Caco-2 (cell line): ENCODE measurements at regions not wholly inside any gene's neighbourhood (a gene's known extent, or its start where the extent isn't known, plus 50 kb on each side); places are given as distances from the start of the nearest gene placed in this dataset.

ENCODE experiments used
- BruUV-seq: library from RNA; stranded (reverse); fragments of 400-500 nt; replicated peaks from 2 replicates; lab custom pipeline; 2021; lab: Mats Ljungman, UMichigan
- CTCF ChIA-PET: fragments of 300-600 bp; sonication (Branson Sonifier 250); formaldehyde crosslinking; loops from one replicate; lab custom pipeline; 2022; ENCODE audit warnings: antibody characterized with exemption; lab: Charles Lee
- POLR2A ChIA-PET: fragments of 300-600 bp; sonication (Branson Sonifier 250); formaldehyde crosslinking; loops from one replicate; lab custom pipeline; 2022; ENCODE audit warnings: antibody characterized with exemption; lab: Charles Lee
- DNase-seq, 2 experiments: peaks; one replicate each; pipeline versions ENCODE4 v3.0.0 to v3.0.0-alpha.2; 2020 to 2022
- H3K27me3 ChIP-seq: replicated peaks from 2 replicates; pipeline ENCODE4 v1.6.0; 2011; ENCODE audit warnings: low read length; ENCODE audit not compliant: control insufficient read depth, insufficient read depth
- H3K36me3 ChIP-seq: 2 replicates; pipeline ENCODE4 v1.5.1; 2011; ENCODE audit warnings: low read length; ENCODE audit not compliant: control insufficient read depth, insufficient read depth
- H3K4me1 ChIP-seq: fragments of 250-450 bp; sonication (Bioruptor Pico); 2 replicates; pipeline ENCODE4 v1.5.1; 2020; ENCODE audit warnings: mild to moderate bottlenecking
- H3K4me3 ChIP-seq: 2 replicates; pipeline ENCODE4 v1.5.1; 2011; ENCODE audit warnings: low read depth, mild to moderate bottlenecking, control low read depth, low read length
- H3K9me3 ChIP-seq: fragments of 250-450 bp; sonication (Bioruptor Pico); 2 replicates; pipeline ENCODE4 v1.5.1; 2020; ENCODE audit warnings: mild to moderate bottlenecking, moderate library complexity
- H3K27ac Mint-ChIP-seq: one replicate; pipeline ENCODE4 v1.8.0; 2022; ENCODE audit warnings: mixed read lengths; ENCODE audit not compliant: unreplicated experiment
- H3K27me3 Mint-ChIP-seq: one replicate; pipeline ENCODE4 v1.8.0; 2022; ENCODE audit warnings: mixed read lengths; ENCODE audit not compliant: insufficient read depth, unreplicated experiment
- H3K36me3 Mint-ChIP-seq: one replicate; pipeline ENCODE4 v1.8.0; 2022; ENCODE audit warnings: mild to moderate bottlenecking, mixed read lengths; ENCODE audit not compliant: insufficient read depth, unreplicated experiment
- H3K4me1 Mint-ChIP-seq: one replicate; pipeline ENCODE4 v1.8.0; 2022; ENCODE audit warnings: low read depth, mixed read lengths; ENCODE audit not compliant: unreplicated experiment
- H3K4me3 Mint-ChIP-seq: one replicate; pipeline ENCODE4 v1.8.0; 2022; ENCODE audit warnings: mild to moderate bottlenecking, moderate library complexity, mixed read lengths; ENCODE audit not compliant: unreplicated experiment
- H3K9me3 Mint-ChIP-seq: one replicate; pipeline ENCODE4 v1.8.0; 2022; ENCODE audit warnings: mixed read lengths; ENCODE audit not compliant: unreplicated experiment
- intact Hi-C: fragments of 100-400 bp; cut with micrococcal nuclease; formaldehyde crosslinking; loops from one replicate; pipeline ENCODE4 v1.10.0; 2022; ENCODE audit not compliant: unreplicated experiment
- TF ChIP-seq, protein P1 (sequence below), 2 experiments: fragments of 200-600 bp in 1 of 2; IDR thresholded peaks; 1 replicate in 1 of 2; 2 replicates in 1 of 2; pipeline versions ENCODE4 v1.5.1 to v1.8.0; 2011 to 2022; ENCODE audit warnings: antibody characterized with exemption in 1 of 2, control low read depth in 1 of 2, inconsistent platforms in 1 of 2, low read depth in 1 of 2, low read length in 1 of 2, mild to moderate bottlenecking in 1 of 2, moderate library complexity in 1 of 2; ENCODE audit not compliant: insufficient read depth in 1 of 2, severe bottlenecking in 1 of 2, unreplicated experiment in 1 of 2

GRCh38 chr12:87117526-87117925, 861.3 kb upstream of the MGAT4C start:
- Mint-ChIP-seq H3K27ac (no peak overlapping the region), H3K4me3 (no peak overlapping the region), H3K4me1 (no peaks in the 10 kb centered on the region), H3K9me3 (no peaks in the 10 kb centered on the region), H3K36me3 (no peaks in the 10 kb centered on the region), H3K27me3 (no peaks in the 10 kb centered on the region)
- H3K27me3 ChIP-seq: no peaks in the 10 kb centered on the region
- H3K36me3 ChIP-seq: no peaks in the 10 kb centered on the region
- TF ChIP-seq, protein P1, sequence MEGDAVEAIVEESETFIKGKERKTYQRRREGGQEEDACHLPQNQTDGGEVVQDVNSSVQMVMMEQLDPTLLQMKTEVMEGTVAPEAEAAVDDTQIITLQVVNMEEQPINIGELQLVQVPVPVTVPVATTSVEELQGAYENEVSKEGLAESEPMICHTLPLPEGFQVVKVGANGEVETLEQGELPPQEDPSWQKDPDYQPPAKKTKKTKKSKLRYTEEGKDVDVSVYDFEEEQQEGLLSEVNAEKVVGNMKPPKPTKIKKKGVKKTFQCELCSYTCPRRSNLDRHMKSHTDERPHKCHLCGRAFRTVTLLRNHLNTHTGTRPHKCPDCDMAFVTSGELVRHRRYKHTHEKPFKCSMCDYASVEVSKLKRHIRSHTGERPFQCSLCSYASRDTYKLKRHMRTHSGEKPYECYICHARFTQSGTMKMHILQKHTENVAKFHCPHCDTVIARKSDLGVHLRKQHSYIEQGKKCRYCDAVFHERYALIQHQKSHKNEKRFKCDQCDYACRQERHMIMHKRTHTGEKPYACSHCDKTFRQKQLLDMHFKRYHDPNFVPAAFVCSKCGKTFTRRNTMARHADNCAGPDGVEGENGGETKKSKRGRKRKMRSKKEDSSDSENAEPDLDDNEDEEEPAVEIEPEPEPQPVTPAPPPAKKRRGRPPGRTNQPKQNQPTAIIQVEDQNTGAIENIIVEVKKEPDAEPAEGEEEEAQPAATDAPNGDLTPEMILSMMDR (IDR thresholded peaks at IDR 0.05; ENCODE audit: insufficient read depth in 1 of 2, low read depth in 1 of 2, low read length in 1 of 2, severe bottlenecking in 1 of 2, unreplicated experiment in 1 of 2): no peak
- POLR2A ChIA-PET: no interaction called here
- DNase-seq: no peak
- no peak overlapping the region for H3K4me3 ChIP-seq
- no peaks in the 10 kb centered on the region for H3K4me1 ChIP-seq
- H3K9me3 ChIP-seq: no peaks in the 10 kb centered on the region
- intact Hi-C loops: no loop called here
- no TSS peak for BruUV-seq
- CTCF ChIA-PET: no interaction called here

GRCh38 chr12:87116780-87117179, 860.6 kb upstream of the MGAT4C start:
- BruUV-seq: no TSS peak
- Mint-ChIP-seq H3K27ac (no peak overlapping the region), H3K36me3 (no peaks in the 10 kb centered on the region), H3K9me3 (no peaks in the 10 kb centered on the region), H3K4me1 (no peaks in the 10 kb centered on the region), H3K4me3 (no peak overlapping the region), H3K27me3 (no peaks in the 10 kb centered on the region)
- no peaks in the 10 kb centered on the region for H3K4me1 ChIP-seq
- H3K9me3 ChIP-seq: no peaks in the 10 kb centered on the region
- POLR2A ChIA-PET: no interaction called here
- no peak overlapping the region for H3K4me3 ChIP-seq
- no peaks in the 10 kb centered on the region for H3K36me3 ChIP-seq
- CTCF ChIA-PET: no interaction called here
- no peaks in the 10 kb centered on the region for H3K27me3 ChIP-seq
- TF ChIP-seq, protein P1 (IDR thresholded peaks at IDR 0.05; ENCODE audit: insufficient read depth in 1 of 2, low read depth in 1 of 2, low read length in 1 of 2, severe bottlenecking in 1 of 2, unreplicated experiment in 1 of 2): no peak
- intact Hi-C loops: no loop called here
- DNase-seq: no peak

GRCh38 chr12:87112571-87113345, 856.6 kb upstream of the MGAT4C start:
- TF ChIP-seq, protein P1 (IDR thresholded peaks at IDR 0.05; ENCODE audit: insufficient read depth in 1 of 2, low read depth in 1 of 2, low read length in 1 of 2, severe bottlenecking in 1 of 2, unreplicated experiment in 1 of 2): no peak
- intact Hi-C loops: no loop called here
- Histone ChIP-seq H3K4me3 (no peak overlapping the region), H3K27me3 (no peaks in the 10 kb centered on the region), H3K9me3 (no peaks in the 10 kb centered on the region), H3K4me1 (no peaks in the 10 kb centered on the region), H3K36me3 (no peaks in the 10 kb centered on the region)
- Mint-ChIP-seq H3K36me3 (no peaks in the 10 kb centered on the region), H3K27me3 (no peaks in the 10 kb centered on the region), H3K4me1 (no peaks in the 10 kb centered on the region), H3K27ac (no peak overlapping the region), H3K9me3 (no peaks in the 10 kb centered on the region), H3K4me3 (no peak overlapping the region)
- BruUV-seq: no TSS peak
- ChIA-PET CTCF (no interaction called here), POLR2A (no interaction called here)
- no peak for DNase-seq
